B cell (primary cell): ENCODE measurements at regions not wholly inside any gene's neighbourhood (a gene's known extent, or its start where the extent isn't known, plus 50 kb on each side); places are given as distances from the start of the nearest gene placed in this dataset.

Experiments
- ATAC-seq: fragments of 200-7000 bp; cut with Tn5 transposase; one replicate; pipeline ENCODE4 v1.10.0; 2021; ENCODE audit warnings: low read depth, mild to moderate bottlenecking, moderate number of reproducible peaks, moderate library complexity
- CTCF ChIA-PET: fragments of 350-600 bp; sonication (Branson Sonifier 250); formaldehyde crosslinking; loops from one replicate; lab custom pipeline; 2021; ENCODE audit warnings: antibody characterized with exemption, inconsistent platforms; lab: Charles Lee
- POLR2A ChIA-PET: fragments of 350-600 bp; sonication (Branson Sonifier 250); formaldehyde crosslinking; loops from one replicate; lab custom pipeline; 2021; ENCODE audit warnings: antibody characterized with exemption; lab: Charles Lee
- DNase-seq: peaks from one replicate; pipeline ENCODE4 v3.0.0; 2013
- H2AFZ ChIP-seq: 2 replicates; pipeline ENCODE4 v1.6.1; 2012; ENCODE audit warnings: mild to moderate bottlenecking, low read depth, low read length; ENCODE audit not compliant: insufficient read depth, poor library complexity, severe bottlenecking
- H3K27ac ChIP-seq, 2 donors: 1 replicate in 1 of 2; 2 replicates in 1 of 2; pipeline ENCODE4 v1.5.1; 2012 to 2013; ENCODE audit warnings: low read length in 2 of 2, mild to moderate bottlenecking in 2 of 2, moderate library complexity in 1 of 2
- H3K27me3 ChIP-seq, 4 experiments: fragments of 200-600 bp in 1 of 4; sonication (generic) in 1 of 4; replicated peaks in 1 of 4; 1 replicate in 2 of 4; 2 replicates in 2 of 4; pipeline versions ENCODE4 v1.6.1 to v1.7.0; 2013 to 2016; ENCODE audit warnings: low read length in 3 of 4, mild to moderate bottlenecking in 2 of 4, mixed read lengths in 1 of 4, moderate library complexity in 1 of 4; ENCODE audit not compliant: insufficient read depth in 4 of 4, control insufficient read depth in 3 of 4; ENCODE audit errors: control extremely low read depth in 1 of 4
- H3K36me3 ChIP-seq, 2 experiments: replicated peaks in 1 of 2; 1 replicate in 1 of 2; 2 replicates in 1 of 2; pipeline versions ENCODE4 v1.6.1 to v1.7.1; 2013; ENCODE audit warnings: low read length in 1 of 2; ENCODE audit not compliant: insufficient read depth in 2 of 2, control insufficient read depth in 1 of 2; ENCODE audit errors: control extremely low read depth in 1 of 2, extremely low read depth in 1 of 2
- H3K4me1 ChIP-seq, 2 donors: fragments of 200-600 bp in 1 of 2; sonication (generic) in 1 of 2; 1 replicate in 1 of 2; 2 replicates in 1 of 2; pipeline versions ENCODE4 v1.5.1 to v1.6.1; 2013 to 2017; ENCODE audit warnings: low read length in 2 of 2; ENCODE audit not compliant: control insufficient read depth in 2 of 2, insufficient read depth in 2 of 2
- H3K4me2 ChIP-seq: replicated peaks from 2 replicates; pipeline ENCODE3; 2012; ENCODE audit warnings: mild to moderate bottlenecking, low read depth, low read length; ENCODE audit not compliant: poor library complexity, severe bottlenecking
- H3K4me3 ChIP-seq, 5 experiments: fragments of 200-600 bp in 1 of 5; sonication (generic) in 1 of 5; 1 replicate in 3 of 5; 2 replicates in 2 of 5; pipeline versions ENCODE4 v1.5.1 to v1.7.0; 2011 to 2016; ENCODE audit warnings: low read length in 4 of 5, mild to moderate bottlenecking in 4 of 5, low read depth in 2 of 5, control low read depth in 1 of 5, moderate library complexity in 1 of 5; ENCODE audit not compliant: insufficient read depth in 1 of 5; ENCODE audit errors: control extremely low read depth in 1 of 5, extremely low read depth in 1 of 5
- H3K79me2 ChIP-seq: fragments of 200-600 bp; sonication (generic); one replicate; pipeline ENCODE4 v1.6.0; 2016; ENCODE audit warnings: low read length; ENCODE audit not compliant: control insufficient read depth, insufficient read depth
- H3K9ac ChIP-seq: fragments of 200-600 bp; sonication (generic); 2 replicates; pipeline ENCODE4 v1.6.1; 2017; ENCODE audit warnings: mild to moderate bottlenecking, low read length, moderate library complexity
- H3K9me3 ChIP-seq, 3 donors: one replicate each; pipeline versions ENCODE4 v1.6.1 to v1.7.1; 2013; ENCODE audit warnings: low read length in 2 of 3; ENCODE audit not compliant: control insufficient read depth in 2 of 3, insufficient read depth in 1 of 3; ENCODE audit errors: control extremely low read depth in 1 of 3
- H4K20me1 ChIP-seq: 2 replicates; pipeline ENCODE4 v1.6.0; 2012; ENCODE audit warnings: mild to moderate bottlenecking, low read length; ENCODE audit not compliant: insufficient read depth, control insufficient read depth, poor library complexity, severe bottlenecking
- H3K27ac Mint-ChIP-seq: one replicate; pipeline ENCODE4 v1.8.0; 2021; ENCODE audit warnings: mixed read lengths
- H3K27me3 Mint-ChIP-seq: one replicate; pipeline ENCODE4 v1.8.0; 2021; ENCODE audit warnings: mixed read lengths
- H3K4me1 Mint-ChIP-seq: one replicate; pipeline ENCODE4 v1.8.0; 2021; ENCODE audit warnings: mixed read lengths
- H3K4me3 Mint-ChIP-seq: one replicate; pipeline ENCODE4 v1.8.0; 2021; ENCODE audit warnings: mixed read lengths
- H3K9me3 Mint-ChIP-seq: one replicate; pipeline ENCODE4 v1.8.0; 2022; ENCODE audit warnings: mixed read lengths; ENCODE audit not compliant: insufficient read depth
- EZH2 ChIP-seq: IDR thresholded peaks from 2 replicates; pipeline ENCODE4 v1.6.1; 2012; ENCODE audit warnings: borderline replicate concordance, low read depth, mild to moderate bottlenecking, moderate library complexity, low read length; ENCODE audit not compliant: insufficient read depth, poor library complexity, severe bottlenecking
- WGBS: methylation state at CpG from one replicate; pipeline ENCODE4 v1.1.5; 2013; ENCODE audit warnings: missing lambda C conversion rate; ENCODE audit not compliant: insufficient coverage; 5-methylcytosine and 5-hydroxymethylcytosine counted together
- intact Hi-C: fragments of 100-400 bp; cut with micrococcal nuclease; formaldehyde crosslinking; loops from one replicate; pipeline ENCODE4 v1.10.0; 2022
- TF ChIP-seq, protein P1 (sequence below): fragments of 200-600 bp; IDR thresholded peaks from one replicate; pipeline ENCODE4 v1.8.0; 2022; ENCODE audit warnings: antibody characterized with exemption, mild to moderate bottlenecking

DNA sequence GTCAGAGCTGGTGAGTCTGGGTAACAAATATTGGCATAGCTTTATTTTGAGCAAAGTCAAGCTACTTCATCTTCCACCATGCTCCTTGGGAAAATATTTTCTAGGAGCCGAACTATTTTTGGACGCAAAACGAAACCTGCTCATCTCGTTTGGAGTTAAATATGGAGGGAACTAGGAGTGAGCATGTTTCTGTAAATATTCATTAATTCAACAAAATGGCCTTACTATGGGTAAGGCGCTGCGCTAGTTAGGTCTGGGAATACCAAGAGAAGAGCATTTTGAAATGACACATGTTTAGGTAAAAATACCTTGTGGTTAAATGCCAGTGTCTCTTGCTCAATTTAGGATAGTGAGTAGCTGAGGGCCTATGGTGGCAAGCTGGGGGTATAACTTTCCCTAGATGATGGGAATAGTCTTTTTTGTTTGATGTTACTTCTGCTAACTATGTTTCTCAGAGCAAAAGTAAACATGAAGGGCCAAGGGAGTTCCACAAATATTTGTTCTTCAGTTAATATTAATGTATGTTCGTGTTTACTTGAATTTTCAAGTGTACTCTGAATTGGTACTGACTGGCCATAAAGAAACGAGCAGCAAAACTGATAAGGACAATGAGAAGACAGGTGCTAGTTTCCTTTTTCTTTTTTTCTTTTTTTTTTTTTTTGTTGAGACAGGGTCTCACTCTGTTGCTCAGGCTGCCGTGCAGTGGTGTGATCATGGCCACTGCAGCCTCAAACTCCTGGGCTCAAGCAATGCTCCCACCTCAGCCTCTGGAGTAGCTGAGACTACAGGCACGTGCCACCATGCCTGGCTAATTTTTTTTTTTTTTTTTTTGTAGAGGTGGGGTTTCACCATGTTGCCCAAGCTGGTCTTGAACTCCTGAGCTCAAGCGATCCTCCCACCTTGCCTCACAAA, 77.7 kb downstream of the MAP1LC3B2 start:
- Histone ChIP-seq H3K9me3 (no peaks in the 10 kb centered on the region), H4K20me1 (no peaks in the 10 kb centered on the region), H3K4me2 (no peak overlapping the region), H3K27ac (no peak overlapping the region), H3K79me2 (no peaks in the 10 kb centered on the region), H3K4me1 (peaks cover 10% of the 10 kb centered on the region in 2 donors), H3K9ac (no peak overlapping the region), H3K36me3 (no peaks in the 10 kb centered on the region), H2AFZ (no peak overlapping the region), H3K4me3 (no peak overlapping the region), H3K27me3 (peaks cover 0 to 5% (median 1%) of the 10 kb centered on the region in 4 experiments)
- Mint-ChIP-seq H3K27ac (no peak overlapping the region), H3K27me3 (peaks cover 16% of the 10 kb centered on the region), H3K9me3 (no peaks in the 10 kb centered on the region), H3K4me3 (no peak overlapping the region), H3K4me1 (peaks cover 13% of the 10 kb centered on the region)
- DNase-seq = no peak
- ChIA-PET POLR2A (no interaction called here), CTCF (no interaction called here)
- intact Hi-C loops = no loop called here
- no peak for ATAC-seq
- no peak for TF ChIP-seq EZH2
- TF ChIP-seq, protein P1, sequence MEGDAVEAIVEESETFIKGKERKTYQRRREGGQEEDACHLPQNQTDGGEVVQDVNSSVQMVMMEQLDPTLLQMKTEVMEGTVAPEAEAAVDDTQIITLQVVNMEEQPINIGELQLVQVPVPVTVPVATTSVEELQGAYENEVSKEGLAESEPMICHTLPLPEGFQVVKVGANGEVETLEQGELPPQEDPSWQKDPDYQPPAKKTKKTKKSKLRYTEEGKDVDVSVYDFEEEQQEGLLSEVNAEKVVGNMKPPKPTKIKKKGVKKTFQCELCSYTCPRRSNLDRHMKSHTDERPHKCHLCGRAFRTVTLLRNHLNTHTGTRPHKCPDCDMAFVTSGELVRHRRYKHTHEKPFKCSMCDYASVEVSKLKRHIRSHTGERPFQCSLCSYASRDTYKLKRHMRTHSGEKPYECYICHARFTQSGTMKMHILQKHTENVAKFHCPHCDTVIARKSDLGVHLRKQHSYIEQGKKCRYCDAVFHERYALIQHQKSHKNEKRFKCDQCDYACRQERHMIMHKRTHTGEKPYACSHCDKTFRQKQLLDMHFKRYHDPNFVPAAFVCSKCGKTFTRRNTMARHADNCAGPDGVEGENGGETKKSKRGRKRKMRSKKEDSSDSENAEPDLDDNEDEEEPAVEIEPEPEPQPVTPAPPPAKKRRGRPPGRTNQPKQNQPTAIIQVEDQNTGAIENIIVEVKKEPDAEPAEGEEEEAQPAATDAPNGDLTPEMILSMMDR = no peak
- 30% methylated on average over 2 of the region's 11 CpGs for WGBS

- 0% methylated on average over 5 of the region's 9 CpGs for WGBS
- intact Hi-C loops = no loop called here
- Mint-ChIP-seq H3K9me3 (no peaks in the 10 kb centered on the region), H3K4me3 (peak overlapping the region; percentile 63), H3K4me1 (peaks cover 13% of the 10 kb centered on the region), H3K27ac (no peak overlapping the region), H3K27me3 (peaks cover 25% of the 10 kb centered on the region)
- ATAC-seq (no peak), DNase-seq (peak; percentile 20)
- TF ChIP-seq EZH2 = no peak
- TF ChIP-seq, protein P1 = no peak
- no peaks in the 10 kb centered on the region for H3K9me3 ChIP-seq
- no peaks in the 10 kb centered on the region for H4K20me1 ChIP-seq
- H3K4me1 ChIP-seq = peaks cover 10% of the 10 kb centered on the region in 2 donors
- POLR2A ChIA-PET = no interaction called here
- peak overlapping the region; percentile 18 for H3K9ac ChIP-seq
- H3K4me3 ChIP-seq = peak overlapping the region in 2 of 5 experiments; percentile 3 to 11
- peak overlapping the region; percentile 60 for H3K4me2 ChIP-seq
- H3K79me2 ChIP-seq = no peaks in the 10 kb centered on the region
- H3K27ac ChIP-seq = no peak overlapping the region
- H2AFZ ChIP-seq = peak overlapping the region; percentile 30
- CTCF ChIA-PET = interaction anchor here (0.7 kb wide), 1 partner anchor 561 kb away, joined by 3 read pairs; no protein-coding TSS in a partner anchor
- no peaks in the 10 kb centered on the region for H3K36me3 ChIP-seq
- peaks cover 0 to 5% (median 1%) of the 10 kb centered on the region in 4 experiments for H3K27me3 ChIP-seq
These were observed 76.3 kb downstream of the MAP1LC3B2 start for GRCh38 chr12:116635487-116635886.
